Fibroblast of mammary gland (primary cell): ENCODE measurements at regions not wholly inside any gene's neighbourhood (a gene's known extent, or its start where the extent isn't known, plus 50 kb on each side); places are given as distances from the start of the nearest gene placed in this dataset.

Experiments used
- DNase-seq: peaks from one replicate; pipeline ENCODE4 v3.0.0-alpha.2; 2010; ENCODE audit warnings: low read depth
- H3K4me3 ChIP-seq: 2 replicates; pipeline ENCODE4 v1.5.1; 2011; ENCODE audit warnings: low read depth, mild to moderate bottlenecking, low read length, moderate library complexity; ENCODE audit not compliant: control insufficient read depth
- TF ChIP-seq, protein P1 (sequence below): conservative IDR thresholded peaks from 2 replicates; pipeline ENCODE4 v1.5.1; 2011; ENCODE audit warnings: low read depth, low read length, inconsistent platforms; ENCODE audit not compliant: control insufficient read depth, insufficient read depth

DNA sequence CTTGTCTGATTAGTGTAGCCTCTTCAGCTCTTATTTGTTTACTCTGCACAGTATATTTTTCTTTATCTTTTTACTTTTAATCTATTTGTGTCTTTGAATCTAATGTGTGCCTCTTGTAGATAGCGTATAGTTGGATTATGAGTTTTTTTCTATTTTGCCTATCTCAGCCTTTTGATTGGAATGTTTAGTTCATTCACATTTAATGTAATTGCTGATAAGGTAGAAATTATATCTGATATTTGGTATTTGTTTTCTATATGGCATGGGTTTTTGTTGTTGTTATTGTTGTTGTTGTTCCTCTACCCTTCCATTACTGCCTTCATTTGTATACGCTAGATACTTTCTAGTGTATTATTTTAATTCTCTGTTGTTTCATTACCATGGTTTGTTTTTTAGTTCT, 131.7 kb upstream of the GRIK3 start:
- DNase-seq, result no peak

DNA sequence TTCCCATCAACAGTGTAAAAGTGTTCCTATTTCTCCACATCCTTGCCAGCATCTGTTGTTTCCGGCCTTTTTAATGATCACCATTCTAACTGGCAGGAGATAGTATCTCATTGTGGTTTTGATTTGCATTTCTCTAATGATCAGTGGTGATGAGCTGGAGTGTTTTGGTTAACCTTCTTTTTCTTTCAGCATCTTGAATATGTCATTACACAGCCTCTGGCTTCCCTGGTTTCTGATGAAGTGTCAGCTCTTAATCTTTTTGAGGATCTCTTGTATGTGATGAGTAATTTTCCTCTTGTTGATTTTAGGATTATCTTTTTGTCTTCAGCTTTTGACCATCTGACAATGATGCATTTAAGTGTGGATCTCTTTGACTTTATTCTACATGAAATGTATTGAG, 133.2 kb upstream of the GRIK3 start:
- TF ChIP-seq, protein P1, sequence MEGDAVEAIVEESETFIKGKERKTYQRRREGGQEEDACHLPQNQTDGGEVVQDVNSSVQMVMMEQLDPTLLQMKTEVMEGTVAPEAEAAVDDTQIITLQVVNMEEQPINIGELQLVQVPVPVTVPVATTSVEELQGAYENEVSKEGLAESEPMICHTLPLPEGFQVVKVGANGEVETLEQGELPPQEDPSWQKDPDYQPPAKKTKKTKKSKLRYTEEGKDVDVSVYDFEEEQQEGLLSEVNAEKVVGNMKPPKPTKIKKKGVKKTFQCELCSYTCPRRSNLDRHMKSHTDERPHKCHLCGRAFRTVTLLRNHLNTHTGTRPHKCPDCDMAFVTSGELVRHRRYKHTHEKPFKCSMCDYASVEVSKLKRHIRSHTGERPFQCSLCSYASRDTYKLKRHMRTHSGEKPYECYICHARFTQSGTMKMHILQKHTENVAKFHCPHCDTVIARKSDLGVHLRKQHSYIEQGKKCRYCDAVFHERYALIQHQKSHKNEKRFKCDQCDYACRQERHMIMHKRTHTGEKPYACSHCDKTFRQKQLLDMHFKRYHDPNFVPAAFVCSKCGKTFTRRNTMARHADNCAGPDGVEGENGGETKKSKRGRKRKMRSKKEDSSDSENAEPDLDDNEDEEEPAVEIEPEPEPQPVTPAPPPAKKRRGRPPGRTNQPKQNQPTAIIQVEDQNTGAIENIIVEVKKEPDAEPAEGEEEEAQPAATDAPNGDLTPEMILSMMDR, result no peak
- no peak for DNase-seq
- H3K4me3 ChIP-seq, result no peak overlapping the region

More for the DNA sequence above, 131.7 kb upstream of the GRIK3 start:
- H3K4me3 ChIP-seq, result no peak overlapping the region
- TF ChIP-seq, protein P1, result no peak

DNA sequence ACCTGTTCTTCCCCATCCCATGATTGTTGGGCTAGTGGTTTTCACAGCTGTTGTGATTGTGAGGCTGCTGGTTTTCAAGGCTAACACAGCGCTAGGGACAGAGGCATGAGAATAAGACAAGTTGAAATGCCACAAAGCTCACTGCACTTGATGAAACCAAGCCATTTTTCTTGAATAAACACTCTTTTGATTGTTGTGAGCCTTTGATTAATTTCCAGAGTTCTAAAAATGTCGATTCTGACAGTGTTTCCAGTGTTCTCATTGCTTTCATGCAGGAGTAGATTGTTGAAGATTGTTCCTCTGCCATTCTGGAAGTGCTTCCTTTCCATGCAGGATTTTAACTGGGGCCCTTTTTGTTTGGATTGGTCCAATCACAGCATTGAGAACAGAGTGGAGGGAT, 134.9 kb upstream of the GRIK3 start:
- no peak overlapping the region for H3K4me3 ChIP-seq
- TF ChIP-seq, protein P1, result no peak
- DNase-seq, result no peak

DNA sequence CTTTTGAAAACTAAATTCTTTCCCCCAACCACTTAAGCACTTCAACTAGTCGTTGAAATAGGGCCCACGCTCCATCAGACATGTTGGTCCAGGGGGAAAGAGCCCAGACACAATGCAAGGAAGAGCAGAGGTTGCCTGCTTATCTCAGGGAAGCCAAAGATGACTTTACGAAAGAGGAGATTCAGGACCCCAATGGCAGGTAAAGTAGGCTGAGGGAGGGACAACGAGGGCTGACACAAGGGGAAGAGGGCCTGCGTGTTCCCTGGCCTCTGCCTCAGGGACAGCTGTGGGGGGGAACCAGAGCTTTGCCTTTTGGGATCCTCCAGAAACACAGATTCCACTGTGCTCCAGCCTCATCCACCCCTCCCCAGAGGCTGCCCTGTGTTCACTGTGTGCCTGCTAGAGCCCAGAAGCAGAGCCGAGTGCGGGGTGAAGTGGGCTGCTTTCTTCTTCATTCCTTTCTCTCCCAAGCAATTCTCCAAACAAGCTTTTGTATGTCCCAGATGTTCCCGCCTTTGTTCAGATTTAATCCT, 135.5 kb upstream of the GRIK3 start:
- TF ChIP-seq, protein P1, result no peak
- H3K4me3 ChIP-seq, result no peak overlapping the region
- no peak for DNase-seq

DNA sequence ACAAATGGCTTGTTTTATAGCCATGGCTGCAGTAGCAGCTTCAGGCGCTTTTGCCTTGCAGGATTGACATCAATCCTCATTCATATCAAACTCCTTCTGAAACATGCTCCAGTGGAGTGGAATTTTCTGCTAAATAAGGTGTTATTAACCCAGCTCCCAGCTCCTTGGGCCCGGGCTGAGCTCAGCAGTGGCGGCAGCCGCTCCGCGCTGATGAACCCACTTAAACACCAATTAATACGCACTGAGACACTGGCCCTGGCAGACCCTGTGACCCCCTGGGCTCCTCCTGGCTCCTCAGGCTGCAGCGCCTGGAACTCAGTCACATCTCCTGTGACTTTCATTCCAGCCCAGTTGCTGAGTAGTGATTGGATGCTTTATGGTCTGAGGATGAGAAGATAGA, 137.4 kb upstream of the GRIK3 start:
- no peak overlapping the region for H3K4me3 ChIP-seq
- TF ChIP-seq, protein P1, result no peak
- DNase-seq, result no peak

DNA sequence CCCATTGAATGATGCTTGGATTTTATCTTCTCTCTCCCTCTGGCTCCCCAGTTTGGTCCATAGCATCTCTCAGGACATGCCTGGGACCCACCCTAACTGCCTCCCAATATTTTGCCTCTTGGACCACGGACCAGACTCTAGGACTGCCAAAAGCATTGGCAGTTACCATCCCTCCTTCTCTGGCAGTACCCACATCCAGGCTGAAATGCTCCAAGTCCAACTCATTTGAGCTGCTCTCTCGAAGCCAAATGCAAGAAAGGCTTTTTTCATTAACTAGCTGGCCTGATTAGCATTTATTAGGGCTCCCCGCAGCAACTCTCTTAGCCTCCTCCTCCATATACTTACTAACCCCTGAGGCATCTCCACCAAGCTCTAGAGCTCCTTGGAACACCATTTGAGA, 140.0 kb upstream of the GRIK3 start:
- DNase-seq, result no peak
- TF ChIP-seq, protein P1, result no peak
- H3K4me3 ChIP-seq, result no peak overlapping the region

DNA sequence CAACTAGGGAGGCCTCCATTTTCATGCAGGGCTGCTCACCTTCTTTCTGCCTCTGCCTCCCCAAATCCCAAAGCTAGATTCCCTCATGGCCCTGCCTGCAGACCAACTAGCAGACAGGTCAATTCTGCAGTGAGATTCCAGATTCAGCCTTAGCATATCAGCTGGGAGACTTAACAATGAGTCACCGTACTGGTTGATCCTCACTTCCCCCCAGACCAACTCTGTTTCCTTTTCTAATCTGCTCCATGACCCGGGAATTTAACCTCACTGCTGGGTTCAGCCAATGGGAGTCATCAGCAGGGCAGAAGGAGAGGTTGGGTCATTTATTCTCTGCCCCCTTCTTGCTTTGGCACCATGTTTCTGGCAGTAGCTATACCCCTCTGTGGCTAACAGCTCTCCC, 140.6 kb upstream of the GRIK3 start:
- no peak overlapping the region for H3K4me3 ChIP-seq
- TF ChIP-seq, protein P1, result no peak
- DNase-seq, result no peak
